Vagina (tissue), 2 donors: ENCODE measurements at regions not wholly inside any gene's neighbourhood (a gene's known extent, or its start where the extent isn't known, plus 50 kb on each side); places are given as distances from the start of the nearest gene placed in this dataset.

Experiments used
- POLR2A ChIP-seq, 2 donors: fragments of 450-650 bp; IDR thresholded peaks; one replicate each; pipeline ENCODE4 v1.6.1; 2017; ENCODE audit warnings: antibody characterized with exemption in 2 of 2, mild to moderate bottlenecking in 2 of 2, moderate library complexity in 2 of 2
- POLR2AphosphoS5 ChIP-seq, 2 donors: sonication (generic); formaldehyde crosslinking; IDR thresholded peaks; one replicate each; pipeline ENCODE4 v1.9.0; 2017; ENCODE audit warnings: antibody characterized with exemption in 2 of 2, mild to moderate bottlenecking in 2 of 2, low read depth in 1 of 2; ENCODE audit not compliant: insufficient read depth in 1 of 2
- TF ChIP-seq, protein P1 (sequence below), 3 experiments: fragments of 450-650 bp in 2 of 3; fragments of 200-600 bp in 1 of 3; sonication (generic) in 1 of 3; IDR thresholded peaks; one replicate each; pipeline ENCODE4 v1.5.1; 2017 to 2019; ENCODE audit warnings: antibody characterized with exemption in 3 of 3, mild to moderate bottlenecking in 2 of 3, moderate library complexity in 2 of 3

GRCh38 chr6:49327571-49327970 lies 135.5 kb downstream of the MMUT start:
- TF ChIP-seq, protein P1, sequence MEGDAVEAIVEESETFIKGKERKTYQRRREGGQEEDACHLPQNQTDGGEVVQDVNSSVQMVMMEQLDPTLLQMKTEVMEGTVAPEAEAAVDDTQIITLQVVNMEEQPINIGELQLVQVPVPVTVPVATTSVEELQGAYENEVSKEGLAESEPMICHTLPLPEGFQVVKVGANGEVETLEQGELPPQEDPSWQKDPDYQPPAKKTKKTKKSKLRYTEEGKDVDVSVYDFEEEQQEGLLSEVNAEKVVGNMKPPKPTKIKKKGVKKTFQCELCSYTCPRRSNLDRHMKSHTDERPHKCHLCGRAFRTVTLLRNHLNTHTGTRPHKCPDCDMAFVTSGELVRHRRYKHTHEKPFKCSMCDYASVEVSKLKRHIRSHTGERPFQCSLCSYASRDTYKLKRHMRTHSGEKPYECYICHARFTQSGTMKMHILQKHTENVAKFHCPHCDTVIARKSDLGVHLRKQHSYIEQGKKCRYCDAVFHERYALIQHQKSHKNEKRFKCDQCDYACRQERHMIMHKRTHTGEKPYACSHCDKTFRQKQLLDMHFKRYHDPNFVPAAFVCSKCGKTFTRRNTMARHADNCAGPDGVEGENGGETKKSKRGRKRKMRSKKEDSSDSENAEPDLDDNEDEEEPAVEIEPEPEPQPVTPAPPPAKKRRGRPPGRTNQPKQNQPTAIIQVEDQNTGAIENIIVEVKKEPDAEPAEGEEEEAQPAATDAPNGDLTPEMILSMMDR (IDR thresholded peaks at IDR 0.05) = no peak
- TF ChIP-seq POLR2AphosphoS5 (IDR thresholded peaks at IDR 0.05; ENCODE audit: insufficient read depth in 1 of 2, low read depth in 1 of 2) (no peak), POLR2A (IDR thresholded peaks at IDR 0.05) (no peak)
